Stomach (tissue), 8 donors: ENCODE measurements at regions not wholly inside any gene's neighbourhood (a gene's known extent, or its start where the extent isn't known, plus 50 kb on each side); places are given as distances from the start of the nearest gene placed in this dataset.

Source experiments
- DNase-seq, 2 donors: peaks; one replicate each; pipeline versions ENCODE4 v3.0.0 to v3.0.0-alpha.2; 2013 to 2019
- H3K27ac ChIP-seq, 5 donors: fragments of 200-600 bp in 4 of 5; sonication (generic) in 4 of 5; one replicate each; pipeline ENCODE4 v1.5.1; 2013 to 2019; ENCODE audit warnings: mild to moderate bottlenecking in 1 of 5, moderate library complexity in 1 of 5
- H3K27me3 ChIP-seq, 3 donors: fragments of 200-600 bp; sonication (generic); one replicate each; pipeline ENCODE4 v1.5.1; 2017 to 2019; ENCODE audit warnings: mixed run types in 1 of 3
- H3K36me3 ChIP-seq, 4 donors: fragments of 200-600 bp; sonication (generic); 1 replicate in 3 of 4; 2 replicates in 1 of 4; pipeline ENCODE4 v1.5.1; 2016 to 2019
- H3K4me1 ChIP-seq, 4 donors: fragments of 200-600 bp; sonication (generic); one replicate each; pipeline ENCODE4 v1.5.1; 2016 to 2019
- H3K4me3 ChIP-seq, 4 donors: fragments of 200-600 bp; sonication (generic) in 3 of 4; one replicate each; pipeline ENCODE4 v1.5.1; 2016 to 2019; ENCODE audit warnings: mild to moderate bottlenecking in 1 of 4
- H3K9me3 ChIP-seq, 4 donors: fragments of 200-600 bp; sonication (generic); one replicate each; pipeline ENCODE4 v1.5.1; 2016 to 2019
- EP300 ChIP-seq: sonication (generic); formaldehyde crosslinking; IDR thresholded peaks from one replicate; pipeline ENCODE4 v1.6.1; 2017; ENCODE audit warnings: antibody characterized with exemption
- POLR2A ChIP-seq, 4 donors: fragments of 450-650 bp; IDR thresholded peaks; one replicate each; pipeline ENCODE4 v1.6.1; 2016; ENCODE audit warnings: antibody characterized with exemption in 4 of 4, control low read depth in 2 of 4, mild to moderate bottlenecking in 1 of 4, moderate library complexity in 1 of 4
- POLR2AphosphoS5 ChIP-seq, 3 donors: sonication (generic); formaldehyde crosslinking; IDR thresholded peaks; one replicate each; pipeline ENCODE4 v1.6.1; 2016; ENCODE audit warnings: antibody characterized with exemption in 3 of 3
- WGBS, 5 donors: extraction: QIAGEN DNeasy Blood & Tissue Kit in 3 of 5; methylation state at CpG; one replicate each; pipeline versions ENCODE4 v1.1.5 to v1.1.7; 2013 to 2018; 5-methylcytosine and 5-hydroxymethylcytosine counted together
- intact Hi-C: fragments of 100-400 bp; cut with DNase I; formaldehyde crosslinking; loops from one replicate; pipeline ENCODE4 v1.15.1; 2023; ENCODE audit warnings: low total_unique reads
- TF ChIP-seq, protein P1 (sequence below), 7 experiments: fragments of 450-650 bp in 4 of 7; fragments of 200-600 bp in 3 of 7; sonication (generic) in 3 of 7; IDR thresholded peaks; one replicate each; pipeline ENCODE4 v1.5.1; 2016 to 2019; ENCODE audit warnings: antibody characterized with exemption in 7 of 7, control low read depth in 2 of 7, mild to moderate bottlenecking in 1 of 7
- donor health status: healthy with polysubstance abuse.
- donor health status: Bipolar disorder and iron deficiency.
- donor health status: healthy.

DNA sequence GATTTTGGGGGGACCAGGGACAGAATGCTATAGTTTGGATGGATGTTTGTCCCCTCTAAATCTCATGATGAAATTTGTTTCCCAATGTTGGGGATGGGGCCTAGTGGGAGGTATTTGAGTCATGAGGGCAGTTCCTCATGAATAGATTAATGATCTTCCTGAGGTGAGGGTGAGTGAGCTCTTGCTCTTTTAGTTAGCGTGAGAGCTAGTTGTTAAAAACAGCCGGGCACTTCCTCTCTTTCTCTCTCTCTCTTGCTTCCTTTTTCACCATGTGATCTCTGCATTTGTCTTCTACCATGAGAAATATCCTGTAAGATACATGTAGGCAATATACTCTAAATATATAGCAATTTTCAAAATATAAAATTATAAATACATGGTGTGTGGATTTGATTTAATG lies 290.8 kb upstream of the PCDH9 start:
- Histone ChIP-seq H3K27me3 (no peaks in the 10 kb centered on the region), H3K36me3 (no peaks in the 10 kb centered on the region), H3K4me3 (no peak overlapping the region), H3K4me1 (no peaks in the 10 kb centered on the region), H3K9me3 (peaks cover 0 to 9% (median 0%) of the 10 kb centered on the region in 4 donors), H3K27ac (no peak overlapping the region)
- intact Hi-C loops: no loop called here
- TF ChIP-seq POLR2A (IDR thresholded peaks at IDR 0.05) (no peak), EP300 (no peak), POLR2AphosphoS5 (IDR thresholded peaks at IDR 0.05) (no peak)
- TF ChIP-seq, protein P1, sequence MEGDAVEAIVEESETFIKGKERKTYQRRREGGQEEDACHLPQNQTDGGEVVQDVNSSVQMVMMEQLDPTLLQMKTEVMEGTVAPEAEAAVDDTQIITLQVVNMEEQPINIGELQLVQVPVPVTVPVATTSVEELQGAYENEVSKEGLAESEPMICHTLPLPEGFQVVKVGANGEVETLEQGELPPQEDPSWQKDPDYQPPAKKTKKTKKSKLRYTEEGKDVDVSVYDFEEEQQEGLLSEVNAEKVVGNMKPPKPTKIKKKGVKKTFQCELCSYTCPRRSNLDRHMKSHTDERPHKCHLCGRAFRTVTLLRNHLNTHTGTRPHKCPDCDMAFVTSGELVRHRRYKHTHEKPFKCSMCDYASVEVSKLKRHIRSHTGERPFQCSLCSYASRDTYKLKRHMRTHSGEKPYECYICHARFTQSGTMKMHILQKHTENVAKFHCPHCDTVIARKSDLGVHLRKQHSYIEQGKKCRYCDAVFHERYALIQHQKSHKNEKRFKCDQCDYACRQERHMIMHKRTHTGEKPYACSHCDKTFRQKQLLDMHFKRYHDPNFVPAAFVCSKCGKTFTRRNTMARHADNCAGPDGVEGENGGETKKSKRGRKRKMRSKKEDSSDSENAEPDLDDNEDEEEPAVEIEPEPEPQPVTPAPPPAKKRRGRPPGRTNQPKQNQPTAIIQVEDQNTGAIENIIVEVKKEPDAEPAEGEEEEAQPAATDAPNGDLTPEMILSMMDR (IDR thresholded peaks at IDR 0.05): no peak
- WGBS, 5 donors: 48 to 88% (median 72%) methylated on average over 2 of the region's 2 CpGs
- DNase-seq: no peak

- Histone ChIP-seq H3K4me1 (no peaks in the 10 kb centered on the region), H3K9me3 (peaks cover 0 to under 1% (median 0%) of the 10 kb centered on the region in 4 donors), H3K27ac (no peak overlapping the region), H3K4me3 (no peak overlapping the region), H3K36me3 (no peaks in the 10 kb centered on the region), H3K27me3 (no peaks in the 10 kb centered on the region)
- TF ChIP-seq EP300 (no peak), POLR2AphosphoS5 (IDR thresholded peaks at IDR 0.05) (no peak), POLR2A (IDR thresholded peaks at IDR 0.05) (no peak)
- TF ChIP-seq, protein P1 (IDR thresholded peaks at IDR 0.05): no peak
- intact Hi-C loops: no loop called here
- 28 to 54% (median 41%) methylated on average over 1 of the region's 1 CpG for WGBS, 5 donors
- no peak for DNase-seq
Observed at GRCh38 chr13:67519356-67519755, 289.2 kb upstream of the PCDH9 start.

GRCh38 chr13:67518785-67519184 lies 288.6 kb upstream of the PCDH9 start:
- no peaks in the 10 kb centered on the region for H3K36me3 ChIP-seq
- DNase-seq: no peak
- TF ChIP-seq POLR2AphosphoS5 (IDR thresholded peaks at IDR 0.05): no peak
- TF ChIP-seq POLR2A (IDR thresholded peaks at IDR 0.05): no peak
- TF ChIP-seq, protein P1 (IDR thresholded peaks at IDR 0.05): no peak
- TF ChIP-seq EP300: no peak
- H3K27me3 ChIP-seq: no peaks in the 10 kb centered on the region
- no peak overlapping the region for H3K4me3 ChIP-seq
- WGBS, 5 donors: 28 to 45% (median 35%) methylated on average over 1 of the region's 1 CpG
- no peaks in the 10 kb centered on the region for H3K9me3 ChIP-seq
- H3K4me1 ChIP-seq: no peaks in the 10 kb centered on the region
- intact Hi-C loops: no loop called here
- H3K27ac ChIP-seq: no peak overlapping the region

- H3K4me1 ChIP-seq: no peaks in the 10 kb centered on the region
- TF ChIP-seq POLR2AphosphoS5 (IDR thresholded peaks at IDR 0.05) (no peak), EP300 (no peak), POLR2A (IDR thresholded peaks at IDR 0.05) (no peak)
- TF ChIP-seq, protein P1 (IDR thresholded peaks at IDR 0.05): no peak
- intact Hi-C loops: no loop called here
- no peak overlapping the region for H3K27ac ChIP-seq
- WGBS, 5 donors: 32 to 76% (median 33%) methylated on average over 1 of the region's 1 CpG
- no peaks in the 10 kb centered on the region for H3K36me3 ChIP-seq
- no peaks in the 10 kb centered on the region for H3K27me3 ChIP-seq
- H3K9me3 ChIP-seq: no peaks in the 10 kb centered on the region
- H3K4me3 ChIP-seq: no peak overlapping the region
- DNase-seq: no peak
Observed at GRCh38 chr13:67515895-67516294, 285.8 kb upstream of the PCDH9 start.
